Upper lobe of left lung (tissue), 6 donors: ENCODE measurements at regions not wholly inside any gene's neighbourhood (a gene's known extent, or its start where the extent isn't known, plus 50 kb on each side); places are given as distances from the start of the nearest gene placed in this dataset.

Experiments used
- ATAC-seq, 2 donors: fragments of 200-7000 bp; cut with Tn5 transposase; one replicate each; pipeline ENCODE4 v1.9.1; 2022; ENCODE audit warnings: mild to moderate bottlenecking in 2 of 2, moderate library complexity in 2 of 2; ENCODE audit not compliant: low FRiP score in 2 of 2
- DNase-seq, 2 donors: peaks; one replicate each; pipeline ENCODE4 v3.0.0-alpha.2; 2019 to 2020
- H3K27ac ChIP-seq, 4 donors: fragments of 200-600 bp; sonication (generic); one replicate each; pipeline ENCODE4 v1.5.1; 2016 to 2019
- H3K27me3 ChIP-seq, 4 donors: fragments of 200-600 bp; sonication (generic); one replicate each; pipeline ENCODE4 v1.5.1; 2017 to 2019
- H3K36me3 ChIP-seq, 4 donors: fragments of 200-600 bp; sonication (generic); one replicate each; pipeline ENCODE4 v1.5.1; 2016 to 2019
- H3K4me1 ChIP-seq, 4 donors: fragments of 200-600 bp; sonication (generic); one replicate each; pipeline ENCODE4 v1.5.1; 2018 to 2019
- H3K4me3 ChIP-seq, 4 donors: fragments of 200-600 bp; sonication (generic); one replicate each; pipeline ENCODE4 v1.5.1; 2017 to 2019; ENCODE audit warnings: mild to moderate bottlenecking in 2 of 4, moderate library complexity in 1 of 4
- H3K9me3 ChIP-seq, 4 donors: fragments of 200-600 bp; sonication (generic); one replicate each; pipeline ENCODE4 v1.5.1; 2018 to 2019
- EP300 ChIP-seq, 4 donors: sonication (generic); formaldehyde crosslinking; IDR thresholded peaks; one replicate each; pipeline ENCODE4 v1.5.1; 2017; ENCODE audit warnings: antibody characterized with exemption in 4 of 4, control low read depth in 2 of 4
- POLR2A ChIP-seq, 4 donors: fragments of 450-650 bp; IDR thresholded peaks; one replicate each; pipeline ENCODE4 v1.5.1; 2016 to 2017; ENCODE audit warnings: antibody characterized with exemption in 4 of 4, mild to moderate bottlenecking in 2 of 4
- POLR2AphosphoS5 ChIP-seq, 2 donors: sonication (generic); formaldehyde crosslinking; IDR thresholded peaks; one replicate each; pipeline ENCODE4 v1.5.1; 2017; ENCODE audit warnings: antibody characterized with exemption in 2 of 2
- WGBS, 2 donors: methylation state at CpG; one replicate each; pipeline ENCODE4 v1.1.5; 2017 to 2018; 5-methylcytosine and 5-hydroxymethylcytosine counted together
- TF ChIP-seq, protein P1 (sequence below), 6 experiments: fragments of 450-650 bp in 4 of 6; fragments of 200-600 bp in 2 of 6; sonication (generic) in 2 of 6; IDR thresholded peaks; one replicate each; pipeline ENCODE4 v1.5.1; 2016 to 2019; ENCODE audit warnings: antibody characterized with exemption in 6 of 6
- donor health status: DM: no; HTN: no; CAD: no; lungs with moderate emphysema.
- donor health status: DM: no; HTN: yes; CAD: no; lungs with severe emphysema.

DNA sequence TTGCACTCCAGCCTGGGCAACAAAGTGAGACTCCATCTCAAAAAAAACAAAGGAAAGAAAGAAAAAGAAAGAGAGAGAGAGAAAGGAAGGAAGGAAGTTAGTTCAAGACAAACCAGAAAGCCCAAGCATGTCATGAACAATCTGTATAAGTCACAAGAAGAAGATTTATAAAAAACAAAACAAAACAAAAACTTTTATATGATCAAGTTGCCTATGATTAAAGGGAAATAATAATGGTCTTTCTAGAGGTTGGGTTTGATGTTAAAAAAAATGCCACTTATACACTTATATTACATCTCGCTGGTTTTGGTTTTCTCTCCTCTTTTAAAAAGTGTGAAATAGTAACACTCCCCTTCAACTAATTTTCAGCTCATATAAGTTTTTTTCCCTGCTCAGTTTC lies 146.2 kb upstream of the CARMIL1 start:
- DNase-seq: no peak
- WGBS, 2 donors: 94 to 100% methylated on average over 1 of the region's 1 CpG
- Histone ChIP-seq H3K27me3 (no peaks in the 10 kb centered on the region), H3K27ac (no peak overlapping the region), H3K4me1 (peaks cover 15 to 29% (median 22%) of the 10 kb centered on the region in 4 donors), H3K4me3 (no peak overlapping the region), H3K9me3 (no peaks in the 10 kb centered on the region), H3K36me3 (peaks cover 0 to 4% (median 0%) of the 10 kb centered on the region in 4 donors)
- TF ChIP-seq, protein P1, sequence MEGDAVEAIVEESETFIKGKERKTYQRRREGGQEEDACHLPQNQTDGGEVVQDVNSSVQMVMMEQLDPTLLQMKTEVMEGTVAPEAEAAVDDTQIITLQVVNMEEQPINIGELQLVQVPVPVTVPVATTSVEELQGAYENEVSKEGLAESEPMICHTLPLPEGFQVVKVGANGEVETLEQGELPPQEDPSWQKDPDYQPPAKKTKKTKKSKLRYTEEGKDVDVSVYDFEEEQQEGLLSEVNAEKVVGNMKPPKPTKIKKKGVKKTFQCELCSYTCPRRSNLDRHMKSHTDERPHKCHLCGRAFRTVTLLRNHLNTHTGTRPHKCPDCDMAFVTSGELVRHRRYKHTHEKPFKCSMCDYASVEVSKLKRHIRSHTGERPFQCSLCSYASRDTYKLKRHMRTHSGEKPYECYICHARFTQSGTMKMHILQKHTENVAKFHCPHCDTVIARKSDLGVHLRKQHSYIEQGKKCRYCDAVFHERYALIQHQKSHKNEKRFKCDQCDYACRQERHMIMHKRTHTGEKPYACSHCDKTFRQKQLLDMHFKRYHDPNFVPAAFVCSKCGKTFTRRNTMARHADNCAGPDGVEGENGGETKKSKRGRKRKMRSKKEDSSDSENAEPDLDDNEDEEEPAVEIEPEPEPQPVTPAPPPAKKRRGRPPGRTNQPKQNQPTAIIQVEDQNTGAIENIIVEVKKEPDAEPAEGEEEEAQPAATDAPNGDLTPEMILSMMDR (IDR thresholded peaks at IDR 0.05): no peak
- no peak for TF ChIP-seq POLR2A (IDR thresholded peaks at IDR 0.05)
- no peak for TF ChIP-seq EP300 (IDR thresholded peaks at IDR 0.05)
- TF ChIP-seq POLR2AphosphoS5 (IDR thresholded peaks at IDR 0.05): no peak
- ATAC-seq: no peak

GRCh38 chr6:25133568-25133967 lies 145.6 kb upstream of the CARMIL1 start:
- 35 to 68% methylated on average over 1 of the region's 1 CpG for WGBS, 2 donors
- peaks cover 15 to 32% (median 27%) of the 10 kb centered on the region in 4 donors for H3K4me1 ChIP-seq
- H3K27me3 ChIP-seq: no peaks in the 10 kb centered on the region
- H3K27ac ChIP-seq: no peak overlapping the region
- TF ChIP-seq POLR2A (IDR thresholded peaks at IDR 0.05) (no peak), EP300 (IDR thresholded peaks at IDR 0.05) (no peak), POLR2AphosphoS5 (IDR thresholded peaks at IDR 0.05) (no peak)
- TF ChIP-seq, protein P1 (IDR thresholded peaks at IDR 0.05): no peak
- DNase-seq (no peak), ATAC-seq (no peak)
- no peaks in the 10 kb centered on the region for H3K9me3 ChIP-seq
- H3K36me3 ChIP-seq: peaks cover 0 to 2% (median 0%) of the 10 kb centered on the region in 4 donors
- H3K4me3 ChIP-seq: no peak overlapping the region

GRCh38 chr6:25136854-25137253 lies 142.3 kb upstream of the CARMIL1 start:
- peak overlapping the region in 3 of 4 donors; percentile 30 to 52 (median 48) for H3K4me3 ChIP-seq
- WGBS, 2 donors: 19% methylated on average over 3 of the region's 3 CpGs
- DNase-seq: no peak

DNA sequence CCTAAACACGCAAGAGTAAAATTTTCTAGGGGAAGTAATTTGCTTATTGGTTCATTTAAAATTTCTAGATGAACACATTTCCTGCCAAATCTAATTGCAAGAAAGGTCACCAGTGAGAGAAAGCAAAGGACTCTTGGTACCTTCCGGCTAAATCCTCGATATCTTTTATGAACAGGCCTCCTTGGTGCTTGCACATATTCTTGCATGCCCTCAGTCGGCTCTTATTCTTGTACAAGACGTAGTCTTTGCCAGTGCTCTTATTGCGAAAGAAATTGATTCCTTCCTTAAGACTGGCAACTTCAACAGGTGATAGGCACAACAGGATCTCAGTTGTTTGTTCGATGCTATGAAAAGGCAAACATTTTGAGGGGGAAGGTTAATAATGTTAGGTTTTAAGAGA lies 141.7 kb upstream of the CARMIL1 start:
- Histone ChIP-seq H3K9me3 (no peaks in the 10 kb centered on the region), H3K4me1 (peaks cover 3 to 29% (median 22%) of the 10 kb centered on the region in 4 donors), H3K36me3 (no peaks in the 10 kb centered on the region), H3K4me3 (peak overlapping the region in 3 of 4 donors; percentile 30 to 52 (median 48)), H3K27ac (peak overlapping the region; percentile 84 to 92 (median 88)), H3K27me3 (no peaks in the 10 kb centered on the region)
- 26 to 32% methylated on average over 7 of the region's 7 CpGs for WGBS, 2 donors
- DNase-seq: no peak
- TF ChIP-seq EP300 (IDR thresholded peaks at IDR 0.05): no peak
- TF ChIP-seq POLR2A (IDR thresholded peaks at IDR 0.05): no peak
- TF ChIP-seq, protein P1 (IDR thresholded peaks at IDR 0.05): no peak
- no peak for TF ChIP-seq POLR2AphosphoS5 (IDR thresholded peaks at IDR 0.05)
- peak in 1 of 2 donors; percentile 55 for ATAC-seq

More at GRCh38 chr6:25136854-25137253, 142.3 kb upstream of the CARMIL1 start:
- H3K36me3 ChIP-seq: no peaks in the 10 kb centered on the region
- no peaks in the 10 kb centered on the region for H3K27me3 ChIP-seq
- ATAC-seq: peak; percentile 53 to 74
- H3K4me1 ChIP-seq: peaks cover 3 to 29% (median 22%) of the 10 kb centered on the region in 4 donors
- no peaks in the 10 kb centered on the region for H3K9me3 ChIP-seq
- TF ChIP-seq, protein P1 (IDR thresholded peaks at IDR 0.05): no peak
- no peak for TF ChIP-seq POLR2AphosphoS5 (IDR thresholded peaks at IDR 0.05)
- TF ChIP-seq EP300 (IDR thresholded peaks at IDR 0.05): no peak
- peak overlapping the region; percentile 84 to 92 (median 88) for H3K27ac ChIP-seq

DNA sequence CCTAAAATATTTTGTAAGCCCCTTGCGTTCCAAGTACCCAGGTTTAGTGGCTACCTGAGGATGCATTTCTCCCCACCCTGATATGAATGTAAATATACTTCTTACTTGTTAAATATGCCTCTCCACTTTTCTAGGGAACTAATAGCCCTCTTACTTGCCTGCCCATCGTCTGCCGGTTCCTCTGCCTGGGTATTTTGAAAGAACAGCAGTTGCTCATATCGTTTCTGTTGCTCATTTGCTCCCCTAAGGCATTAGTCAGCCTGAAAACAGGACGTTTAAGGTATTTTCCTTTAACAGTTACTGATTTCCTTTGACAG lies 141.3 kb upstream of the CARMIL1 start:
- Histone ChIP-seq H3K27ac (peak overlapping the region; percentile 84 to 92 (median 88)), H3K27me3 (no peaks in the 10 kb centered on the region), H3K4me1 (peaks cover 3 to 29% (median 22%) of the 10 kb centered on the region in 4 donors), H3K9me3 (no peaks in the 10 kb centered on the region), H3K4me3 (peak overlapping the region in 3 of 4 donors; percentile 30 to 52 (median 48)), H3K36me3 (no peaks in the 10 kb centered on the region)
- ATAC-seq: peak; percentile 15 to 49
- 16 to 17% methylated on average over 5 of the region's 5 CpGs for WGBS, 2 donors
- DNase-seq: peak in 1 of 2 donors; percentile 33
- TF ChIP-seq, protein P1 (IDR thresholded peaks at IDR 0.05): no peak
- TF ChIP-seq EP300 (IDR thresholded peaks at IDR 0.05) (no peak), POLR2A (IDR thresholded peaks at IDR 0.05) (no peak), POLR2AphosphoS5 (IDR thresholded peaks at IDR 0.05) (no peak)
